ENCODE measurements at regions not wholly inside any gene's neighbourhood (a gene's known extent, or its start where the extent isn't known, plus 50 kb on each side); places are given as distances from the start of the nearest gene placed in this dataset.
"Not testable (repeated sequence)": the region's sequence is repeated elsewhere in the genome, so short reads cannot be mapped to it uniquely, and the experiment has no call there.

GRCh38 chr6:104484626-104485025 lies 375.1 kb downstream of the HACE1 start:
- DNase-seq, result no peak

- no peak for DNase-seq
Observed at GRCh38 chr6:104484191-104484590, 375.5 kb downstream of the HACE1 start.

- DNase-seq, result no peak
Observed at GRCh38 chr6:104483225-104483834, 376.4 kb downstream of the HACE1 start.

- no peak for DNase-seq
Observed at GRCh38 chr6:104477569-104477968, 382.1 kb downstream of the HACE1 start.

GRCh38 chr6:104473021-104473429 lies 386.7 kb downstream of the HACE1 start:
- DNase-seq, result no peak

GRCh38 chr6:104472021-104472901 lies 387.5 kb downstream of the HACE1 start:
- DNase-seq, result no peak

- DNase-seq, result no peak
Observed at GRCh38 chr6:104466306-104466705, 393.4 kb downstream of the HACE1 start.

- DNase-seq, result no peak
Observed at GRCh38 chr6:104462811-104463599, 396.7 kb downstream of the HACE1 start.

GRCh38 chr6:104460738-104461483 lies 398.8 kb downstream of the HACE1 start:
- DNase-seq, result no peak

GRCh38 chr6:104459543-104459942 lies 400.2 kb downstream of the HACE1 start:
- DNase-seq, result no peak

GRCh38 chr6:104449918-104450317 lies 409.8 kb downstream of the HACE1 start:
- DNase-seq, result no peak

- not testable (repeated sequence) for DNase-seq
Observed at GRCh38 chr6:104446101-104447080, 413.3 kb downstream of the HACE1 start.

- no peak for DNase-seq
Observed at GRCh38 chr6:104434519-104434918, 425.2 kb downstream of the HACE1 start.

- DNase-seq, result no peak
Observed at GRCh38 chr6:104431096-104431495, 428.6 kb downstream of the HACE1 start.

- no peak for DNase-seq
Observed at GRCh38 chr6:104428184-104428583, 431.5 kb downstream of the HACE1 start.

GRCh38 chr6:104423691-104424090 lies 436.0 kb downstream of the HACE1 start:
- DNase-seq, result no peak

- DNase-seq, result no peak
Observed at GRCh38 chr6:104421650-104422049, 438.1 kb downstream of the HACE1 start.

GRCh38 chr6:104418839-104419238 lies 440.9 kb downstream of the HACE1 start:
- no peak for DNase-seq

- no peak for DNase-seq
Observed at GRCh38 chr6:104418125-104418524, 441.6 kb downstream of the HACE1 start.

- DNase-seq, result no peak
Observed at GRCh38 chr6:104414723-104415122, 445.0 kb downstream of the HACE1 start.

GRCh38 chr6:104413767-104414166 lies 446.0 kb downstream of the HACE1 start:
- no peak for DNase-seq

GRCh38 chr6:104411302-104411701 lies 448.4 kb downstream of the HACE1 start:
- DNase-seq, result no peak
